B cell (primary cell): ENCODE measurements at regions not wholly inside any gene's neighbourhood (a gene's known extent, or its start where the extent isn't known, plus 50 kb on each side); places are given as distances from the start of the nearest gene placed in this dataset.

ENCODE experiments used
- CTCF ChIP-seq: fragments of 200-600 bp; IDR thresholded peaks from one replicate; pipeline ENCODE4 v1.8.0; 2022; ENCODE audit warnings: antibody characterized with exemption, mild to moderate bottlenecking
- EZH2 ChIP-seq: IDR thresholded peaks from 2 replicates; pipeline ENCODE4 v1.6.1; 2012; ENCODE audit warnings: borderline replicate concordance, low read depth, mild to moderate bottlenecking, moderate library complexity, low read length; ENCODE audit not compliant: insufficient read depth, poor library complexity, severe bottlenecking

DNA sequence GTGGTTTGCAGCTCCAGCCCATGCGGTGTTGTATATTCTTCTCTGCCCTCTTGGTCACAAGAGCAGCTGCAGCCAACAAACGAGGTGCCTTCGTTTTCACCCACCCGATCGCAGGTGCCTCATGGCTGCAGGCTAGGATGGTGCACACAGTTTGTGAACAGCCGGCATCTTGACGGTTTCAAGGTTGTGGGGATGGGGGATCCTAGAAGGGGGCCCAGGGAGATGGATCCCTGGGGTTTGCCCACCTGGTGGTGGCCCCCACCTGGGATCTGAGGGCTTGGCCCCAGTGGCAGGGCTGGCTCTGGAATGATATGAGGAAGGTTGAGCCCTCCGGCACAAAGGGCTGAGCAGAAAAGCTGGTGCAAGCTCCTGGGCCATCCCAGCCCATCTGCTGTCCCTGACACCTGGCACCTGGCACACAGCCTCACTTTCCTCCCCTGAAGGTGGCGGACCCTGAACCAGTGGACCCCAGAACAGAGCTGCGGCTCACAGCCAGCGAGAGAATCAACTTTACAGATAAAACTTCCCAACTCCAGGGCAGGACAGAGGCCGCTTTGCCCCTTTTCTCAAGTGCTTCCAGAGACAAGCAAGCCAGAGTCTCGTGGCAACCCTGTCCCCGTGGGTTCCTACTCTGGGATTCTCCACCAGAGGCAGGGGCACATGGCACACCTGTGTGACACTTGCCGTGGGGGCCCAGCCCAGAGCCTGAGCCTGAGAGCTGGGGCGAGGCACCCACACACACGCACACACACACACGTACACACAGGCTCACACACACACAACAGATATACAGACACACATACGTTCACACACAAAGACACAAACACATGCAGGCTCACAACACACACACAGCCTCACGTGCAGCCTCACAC is 177.3 kb upstream of the PPP2R2D start:
- TF ChIP-seq CTCF (no peak), EZH2 (no peak)
